HEK293T (cell line): ENCODE measurements at regions not wholly inside any gene's neighbourhood (a gene's known extent, or its start where the extent isn't known, plus 50 kb on each side); places are given as distances from the start of the nearest gene placed in this dataset.
A peak's percentile ranks its signal among the peaks of the same experiment; 100 is the strongest.
"Not testable (repeated sequence)": the region's sequence is repeated elsewhere in the genome, so short reads cannot be mapped to it uniquely, and the experiment has no call there.

Experiments used
- CTCF ChIA-PET: fragments of 350-600 bp; formaldehyde crosslinking; extraction: SDS; loops from one replicate; lab custom pipeline; 2021; ENCODE audit warnings: antibody characterized with exemption, inconsistent platforms; lab: Yijun Ruan, JAX
- POLR2A ChIA-PET: fragments of 350-600 bp; formaldehyde crosslinking; extraction: SDS; loops from one replicate; lab custom pipeline; 2020; ENCODE audit warnings: antibody characterized with exemption, inconsistent platforms; lab: Yijun Ruan, JAX
- DNase-seq: peaks from one replicate; pipeline ENCODE4 v3.0.0; 2012; ENCODE audit warnings: mixed read lengths; ENCODE audit errors: extremely low spot score
- ARNT ChIP-seq: fragments of 450-650 bp; IDR thresholded peaks from 2 replicates; pipeline ENCODE4 v1.6.1; 2017; ENCODE audit warnings: mild to moderate bottlenecking
- BHLHE40 ChIP-seq: fragments of 450-650 bp; IDR thresholded peaks from 2 replicates; pipeline ENCODE4 v1.6.1; 2016; ENCODE audit warnings: mild to moderate bottlenecking, moderate library complexity, borderline replicate concordance
- CTBP1 ChIP-seq: fragments of 450-650 bp; IDR thresholded peaks from 2 replicates; pipeline ENCODE4 v1.6.1; 2016; ENCODE audit warnings: borderline replicate concordance
- ELF4 ChIP-seq: fragments of 450-650 bp; IDR thresholded peaks from 2 replicates; pipeline ENCODE4 v1.6.1; 2017; ENCODE audit warnings: antibody characterized with exemption
- FOXA1 ChIP-seq: fragments of 450-650 bp; IDR thresholded peaks from 2 replicates; pipeline ENCODE4 v1.6.1; 2016; ENCODE audit warnings: mild to moderate bottlenecking
- FOXK2 ChIP-seq: fragments of 450-650 bp; IDR thresholded peaks from 2 replicates; pipeline ENCODE4 v1.6.1; 2016; ENCODE audit warnings: mild to moderate bottlenecking
- FOXM1 ChIP-seq: fragments of 450-650 bp; IDR thresholded peaks from 2 replicates; pipeline ENCODE4 v1.6.1; 2017; ENCODE audit warnings: mild to moderate bottlenecking, borderline replicate concordance
- HDGF ChIP-seq: fragments of 450-650 bp; IDR thresholded peaks from 2 replicates; pipeline ENCODE4 v1.6.1; 2017; ENCODE audit warnings: antibody characterized with exemption, borderline replicate concordance
- L3MBTL2 ChIP-seq: fragments of 450-650 bp; conservative IDR thresholded peaks from 2 replicates; pipeline ENCODE4 v1.6.1; 2016; ENCODE audit warnings: mild to moderate bottlenecking
- LEF1 ChIP-seq: fragments of 450-650 bp; IDR thresholded peaks from 2 replicates; pipeline ENCODE4 v1.6.1; 2017; ENCODE audit warnings: mild to moderate bottlenecking, borderline replicate concordance
- NFRKB ChIP-seq: fragments of 450-650 bp; IDR thresholded peaks from 2 replicates; pipeline ENCODE4 v1.6.1; 2016; ENCODE audit warnings: mild to moderate bottlenecking, moderate library complexity
- PKNOX1 ChIP-seq: fragments of 450-650 bp; IDR thresholded peaks from 2 replicates; pipeline ENCODE4 v1.6.1; 2016
- SP1 ChIP-seq: fragments of 450-650 bp; IDR thresholded peaks from 2 replicates; pipeline ENCODE4 v1.6.1; 2017
- SUZ12 ChIP-seq: fragments of 450-650 bp; IDR thresholded peaks from 2 replicates; pipeline ENCODE4 v1.6.1; 2016; ENCODE audit warnings: mild to moderate bottlenecking
- TARDBP ChIP-seq: fragments of 450-650 bp; IDR thresholded peaks from 2 replicates; pipeline ENCODE4 v1.6.1; 2016
- ZNF384 ChIP-seq: fragments of 450-650 bp; IDR thresholded peaks from 2 replicates; pipeline ENCODE4 v1.6.1; 2016

DNA sequence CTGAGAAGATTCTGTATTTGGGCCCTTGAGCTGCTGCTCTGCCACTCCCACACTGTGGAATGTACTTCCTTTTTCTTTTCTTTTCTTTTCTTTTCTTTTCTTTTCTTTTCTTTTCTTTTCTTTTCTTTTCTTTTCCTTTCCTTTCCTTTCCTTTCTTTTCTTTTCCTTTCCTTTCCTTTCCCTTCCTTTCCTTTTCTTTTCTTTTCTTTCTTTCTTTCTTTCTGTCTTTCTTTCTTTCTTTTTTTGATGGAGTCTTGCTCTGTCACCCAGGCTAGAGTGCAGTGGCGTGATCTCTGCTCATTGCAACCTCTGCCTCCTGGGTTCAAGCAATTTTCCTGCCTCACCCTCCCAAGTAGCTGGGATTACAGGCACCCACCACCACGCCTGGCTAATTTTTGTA lies 89.8 kb downstream of the DNAAF6 start:
- DNase-seq, POLR2A ChIA-PET, CTCF ChIA-PET: not testable (repeated sequence)

DNA sequence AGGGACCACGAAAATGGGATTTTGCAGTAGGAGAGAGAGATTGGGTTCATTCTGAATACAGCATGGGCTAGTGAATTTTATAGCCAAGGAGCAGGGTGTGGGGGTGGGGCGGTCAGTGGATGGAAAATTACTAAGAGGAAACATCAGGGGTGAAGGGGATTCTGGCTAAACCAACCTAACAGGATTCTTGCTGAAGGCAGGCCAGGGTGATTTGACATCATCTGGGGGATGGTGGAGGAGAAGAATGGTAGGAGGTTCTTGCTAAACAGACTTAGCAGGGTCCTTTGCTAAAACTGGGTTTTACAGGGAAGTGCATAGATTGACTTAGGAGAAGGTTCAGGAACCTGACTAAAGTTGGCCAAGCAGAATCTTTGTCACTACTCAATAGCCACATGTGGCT lies 91.9 kb downstream of the DNAAF6 start:
- ChIA-PET CTCF (no interaction called here), POLR2A (no interaction called here)
- no peak for DNase-seq
- TF ChIP-seq PKNOX1 (no peak), TARDBP (no peak), ELF4 (no peak), SUZ12 (no peak), BHLHE40 (no peak), FOXA1 (no peak)

GRCh38 chrX:107301253-107301652 lies 94.8 kb downstream of the DNAAF6 start:
- no peak for DNase-seq
- no peak for TF ChIP-seq L3MBTL2
- CTCF ChIA-PET: no interaction called here
- POLR2A ChIA-PET: no interaction called here

GRCh38 chrX:107304141-107304540 lies 97.7 kb downstream of the DNAAF6 start:
- TF ChIP-seq FOXA1 (no peak), CTBP1 (no peak), NFRKB (no peak), ARNT (no peak), FOXM1 (no peak), SUZ12 (no peak), TARDBP (no peak)
- ChIA-PET CTCF (interaction anchor here (0.6 kb wide), 1 partner anchor 17 kb away, joined by 4 read pairs; no protein-coding TSS in a partner anchor), POLR2A (no interaction called here)
- no peak for DNase-seq

DNA sequence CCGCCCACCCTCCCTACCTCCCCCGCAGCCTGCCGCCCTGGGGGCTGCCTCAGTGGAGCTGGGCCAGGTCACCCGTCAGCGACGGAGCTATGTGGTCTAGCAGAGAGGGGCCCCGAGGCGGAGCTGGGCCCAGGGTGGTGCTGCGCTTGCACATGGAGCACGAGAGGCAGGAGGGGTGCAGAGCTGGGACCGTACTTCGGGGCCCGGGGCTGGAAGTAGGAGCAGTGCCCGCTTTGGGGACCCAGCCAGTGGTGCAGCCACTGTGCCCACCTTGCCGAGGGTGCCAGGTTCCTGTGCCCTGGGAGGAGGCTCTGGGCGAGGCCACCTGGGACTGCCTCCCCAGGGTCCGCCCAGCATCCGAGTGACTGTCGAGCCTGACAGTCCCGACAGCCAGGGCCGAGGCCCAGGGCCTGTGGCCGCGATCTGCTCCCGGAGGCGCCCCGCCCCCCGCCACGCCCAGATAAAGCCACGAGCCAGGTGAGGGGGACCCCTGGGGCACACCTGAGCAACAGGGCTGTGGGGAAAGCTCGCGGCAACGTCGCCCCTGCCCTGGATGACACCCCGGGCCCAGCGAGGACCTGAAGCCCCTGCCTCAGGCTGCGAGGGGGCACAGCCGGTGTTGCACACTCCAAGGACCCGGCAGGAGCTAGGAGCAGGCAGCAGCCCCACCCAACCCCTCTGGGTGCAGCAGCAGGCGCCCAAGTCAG lies 117.5 kb downstream of the DNAAF6 start:
- TF ChIP-seq ARNT: no peak
- TF ChIP-seq HDGF: no peak
- TF ChIP-seq NFRKB: no peak
- TF ChIP-seq ZNF384: no peak
- TF ChIP-seq SP1: no peak
- no peak for TF ChIP-seq CTBP1
- TF ChIP-seq SUZ12: no peak
- TF ChIP-seq FOXA1: no peak
- no peak for TF ChIP-seq LEF1
- TF ChIP-seq TARDBP: no peak
- no peak for TF ChIP-seq FOXM1
- no peak for TF ChIP-seq FOXK2
- no peak for TF ChIP-seq BHLHE40
- TF ChIP-seq ELF4: no peak
- no peak for TF ChIP-seq PKNOX1
- no peak for TF ChIP-seq L3MBTL2
- POLR2A ChIA-PET: interaction anchor here (1.0 kb wide), 1 partner anchor 10 kb away, joined by 3 read pairs; no protein-coding TSS in a partner anchor
- CTCF ChIA-PET: interaction anchor here (0.6 to 1.3 kb wide), 3 partner anchors 297 to 618 kb away, joined by 3 to 4 read pairs (median 3); no protein-coding TSS in a partner anchor
- DNase-seq: no peak

DNA sequence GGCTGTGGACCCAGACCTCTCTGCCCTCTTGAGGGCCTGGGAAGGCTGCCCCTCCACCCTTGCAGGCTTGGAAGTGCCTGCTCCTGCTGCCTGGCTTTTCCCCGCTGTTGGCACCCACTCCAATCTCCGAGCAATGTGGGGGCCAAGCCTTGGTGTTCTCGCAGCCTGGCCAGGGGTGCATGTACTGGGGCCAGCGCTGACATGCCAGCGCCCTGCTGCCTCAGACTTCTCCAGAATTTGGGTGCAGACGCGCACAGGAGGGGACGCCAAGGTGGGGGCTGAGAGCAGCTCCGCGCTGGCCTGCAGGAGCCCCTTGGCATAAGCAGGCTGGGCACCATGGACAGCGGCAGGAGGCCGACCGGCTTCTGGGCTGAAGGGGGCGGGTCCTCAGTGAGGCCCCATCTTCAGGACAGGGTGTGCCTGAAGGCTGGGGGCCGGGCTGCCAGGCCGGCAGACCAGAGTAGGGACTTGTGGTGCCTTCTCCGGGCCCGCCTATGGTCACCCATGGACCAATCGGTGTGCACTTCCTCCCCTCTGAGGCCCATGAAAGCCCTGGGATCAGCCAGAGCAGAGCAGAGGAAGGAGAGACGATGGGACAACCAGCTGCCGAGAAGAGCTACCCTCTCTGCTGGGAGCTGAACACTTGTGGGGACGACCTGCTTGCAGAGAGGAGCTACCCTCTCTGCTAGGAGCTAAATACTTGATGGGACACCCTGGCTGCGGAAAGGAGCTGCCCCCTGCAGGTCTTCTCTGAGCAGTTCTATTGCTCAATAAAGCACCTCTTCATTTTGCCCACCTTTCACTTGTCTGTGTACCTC lies 118.3 kb downstream of the DNAAF6 start:
- DNase-seq: peak; percentile 25
- TF ChIP-seq ARNT (no peak), FOXA1 (no peak), L3MBTL2 (no peak), NFRKB (no peak), TARDBP (no peak), BHLHE40 (no peak), CTBP1 (no peak), FOXK2 (no peak), SUZ12 (no peak), LEF1 (no peak), ZNF384 (no peak), HDGF (no peak), SP1 (no peak), FOXM1 (no peak), PKNOX1 (no peak), ELF4 (no peak)
- ChIA-PET POLR2A (interaction anchor here (0.7 to 1.0 kb wide), 2 partner anchors 11 to 304 kb away, joined by 3 read pairs; partner anchors contain the start of gene PRPS1), CTCF (interaction anchor here (0.6 to 1.5 kb wide), 13 partner anchors 8 to 617 kb away, joined by 3 to 7 read pairs (median 3); no protein-coding TSS in a partner anchor)
